ENCODE measurements at regions not wholly inside any gene's neighbourhood (a gene's known extent, or its start where the extent isn't known, plus 50 kb on each side); places are given as distances from the start of the nearest gene placed in this dataset.
A peak's percentile ranks its signal among the peaks of the same experiment; 100 is the strongest.

DNA sequence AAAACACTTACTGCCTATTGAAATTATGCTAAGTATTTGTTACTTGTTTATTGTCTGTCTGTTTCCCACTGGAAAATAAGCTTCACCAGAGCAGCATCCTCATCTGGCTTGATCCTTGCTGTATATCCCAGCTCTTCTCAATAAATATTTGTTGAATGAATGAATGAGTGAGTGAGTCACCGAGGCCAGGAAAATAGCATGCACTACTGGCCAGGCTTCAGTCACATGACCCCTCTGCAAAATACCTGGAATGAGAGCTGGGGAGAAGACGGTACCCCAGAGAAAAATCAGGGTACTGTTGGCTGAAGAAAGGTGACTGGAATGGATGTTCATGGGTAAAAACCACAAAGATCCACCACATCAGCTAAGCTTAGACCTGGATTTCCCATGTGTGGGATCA is 331.9 kb downstream of the SHQ1 start:
- Histone ChIP-seq H3K4me3 (replicated peaks in 1 of 3; ENCODE audit: low read depth in 2 of 3, low read length in 3 of 3) (no peak overlapping the region), H3K4me2 (replicated peaks; ENCODE audit: extremely low read depth, low read length, poor library complexity, severe bottlenecking) (no peak overlapping the region), H3K4me1 (ENCODE audit: control insufficient read depth in 1 of 2, insufficient read depth in 2 of 2, low read length in 2 of 2) (peaks cover 13 to 14% of the 10 kb centered on the region in 2 donors), H2AFZ (ENCODE audit: insufficient read depth, low read depth, low read length, poor library complexity, severe bottlenecking) (no peak overlapping the region), H3K27me3 (ENCODE audit: control insufficient read depth in 2 of 2, insufficient read depth in 2 of 2, low read length in 2 of 2) (no peaks in the 10 kb centered on the region), H3K79me2 (ENCODE audit: insufficient read depth, low read length) (no peaks in the 10 kb centered on the region), H3K36me3 (replicated peaks in 1 of 2; ENCODE audit: control insufficient read depth in 1 of 2, insufficient read depth in 2 of 2, low read length in 2 of 2) (no peaks in the 10 kb centered on the region), H3K9ac (ENCODE audit: insufficient read depth, low read length, poor library complexity, severe bottlenecking) (no peak overlapping the region), H4K20me1 (ENCODE audit: insufficient read depth, low read length) (no peaks in the 10 kb centered on the region), H3K27ac (ENCODE audit: low read depth in 1 of 2, low read length in 2 of 2) (no peak overlapping the region), H3K9me3 (replicated peaks in 1 of 2; ENCODE audit: control insufficient read depth in 1 of 2, insufficient read depth in 1 of 2, low read length in 2 of 2) (no peaks in the 10 kb centered on the region)
- TF ChIP-seq, protein P1, sequence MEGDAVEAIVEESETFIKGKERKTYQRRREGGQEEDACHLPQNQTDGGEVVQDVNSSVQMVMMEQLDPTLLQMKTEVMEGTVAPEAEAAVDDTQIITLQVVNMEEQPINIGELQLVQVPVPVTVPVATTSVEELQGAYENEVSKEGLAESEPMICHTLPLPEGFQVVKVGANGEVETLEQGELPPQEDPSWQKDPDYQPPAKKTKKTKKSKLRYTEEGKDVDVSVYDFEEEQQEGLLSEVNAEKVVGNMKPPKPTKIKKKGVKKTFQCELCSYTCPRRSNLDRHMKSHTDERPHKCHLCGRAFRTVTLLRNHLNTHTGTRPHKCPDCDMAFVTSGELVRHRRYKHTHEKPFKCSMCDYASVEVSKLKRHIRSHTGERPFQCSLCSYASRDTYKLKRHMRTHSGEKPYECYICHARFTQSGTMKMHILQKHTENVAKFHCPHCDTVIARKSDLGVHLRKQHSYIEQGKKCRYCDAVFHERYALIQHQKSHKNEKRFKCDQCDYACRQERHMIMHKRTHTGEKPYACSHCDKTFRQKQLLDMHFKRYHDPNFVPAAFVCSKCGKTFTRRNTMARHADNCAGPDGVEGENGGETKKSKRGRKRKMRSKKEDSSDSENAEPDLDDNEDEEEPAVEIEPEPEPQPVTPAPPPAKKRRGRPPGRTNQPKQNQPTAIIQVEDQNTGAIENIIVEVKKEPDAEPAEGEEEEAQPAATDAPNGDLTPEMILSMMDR (IDR thresholded peaks at IDR 0.05) = no peak
- Mint-ChIP-seq H3K9me3 (no peaks in the 10 kb centered on the region), H3K4me3 (no peak overlapping the region), H3K27me3 (ENCODE audit: low read depth in 3 of 3) (no peaks in the 10 kb centered on the region), H3K36me3 (no peaks in the 10 kb centered on the region), H3K27ac (no peak overlapping the region), H3K4me1 (peaks cover 20% of the 10 kb centered on the region)
- DNase-seq = no peak
- no CpG with 5 or more reads among the region's 2 CpGs for WGBS (ENCODE audit: insufficient coverage)
- intact Hi-C loops (cut with micrococcal nuclease) = no loop called here

DNA sequence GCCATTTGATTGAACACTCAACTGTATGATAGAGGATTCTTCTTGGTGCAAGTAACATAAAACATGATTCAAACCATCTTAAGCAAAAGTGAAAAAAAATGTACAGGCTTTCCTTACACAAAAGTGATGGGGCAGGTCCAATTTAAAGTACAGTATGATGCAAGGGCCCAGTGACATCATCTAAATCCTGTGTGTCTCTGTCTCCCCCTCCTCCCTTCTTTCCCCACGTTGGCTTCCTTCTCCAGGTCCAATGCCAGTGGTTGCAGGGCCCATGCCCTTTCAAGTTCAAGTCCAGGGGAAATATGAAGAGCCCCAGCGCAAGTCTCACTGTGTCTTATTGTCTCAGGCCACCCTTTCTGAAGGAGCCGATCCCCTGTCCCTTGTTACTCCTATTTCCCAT is 332.3 kb downstream of the SHQ1 start:
- Histone ChIP-seq H3K79me2 (ENCODE audit: insufficient read depth, low read length) (no peaks in the 10 kb centered on the region), H3K27me3 (ENCODE audit: control insufficient read depth in 2 of 2, insufficient read depth in 2 of 2, low read length in 2 of 2) (no peaks in the 10 kb centered on the region), H3K36me3 (replicated peaks in 1 of 2; ENCODE audit: control insufficient read depth in 1 of 2, insufficient read depth in 2 of 2, low read length in 2 of 2) (no peaks in the 10 kb centered on the region), H3K4me3 (replicated peaks in 1 of 3; ENCODE audit: low read depth in 2 of 3, low read length in 3 of 3) (no peak overlapping the region), H3K27ac (ENCODE audit: low read depth in 1 of 2, low read length in 2 of 2) (no peak overlapping the region), H3K4me1 (ENCODE audit: control insufficient read depth in 1 of 2, insufficient read depth in 2 of 2, low read length in 2 of 2) (peaks cover 13% of the 10 kb centered on the region in 2 donors), H2AFZ (ENCODE audit: insufficient read depth, low read depth, low read length, poor library complexity, severe bottlenecking) (no peak overlapping the region), H3K9me3 (replicated peaks in 1 of 2; ENCODE audit: control insufficient read depth in 1 of 2, insufficient read depth in 1 of 2, low read length in 2 of 2) (no peaks in the 10 kb centered on the region), H3K4me2 (replicated peaks; ENCODE audit: extremely low read depth, low read length, poor library complexity, severe bottlenecking) (no peak overlapping the region), H3K9ac (ENCODE audit: insufficient read depth, low read length, poor library complexity, severe bottlenecking) (no peak overlapping the region), H4K20me1 (ENCODE audit: insufficient read depth, low read length) (no peaks in the 10 kb centered on the region)
- 51% methylated on average over 2 of the region's 3 CpGs for WGBS (ENCODE audit: insufficient coverage)
- no peaks in the 10 kb centered on the region for H3K9me3 Mint-ChIP-seq
- peak; percentile 25 to 73 (median 30) for DNase-seq
- TF ChIP-seq, protein P1 (IDR thresholded peaks at IDR 0.05) = no peak
- no peak overlapping the region for H3K4me3 Mint-ChIP-seq
- intact Hi-C loops (cut with micrococcal nuclease) = no loop called here
- no peak overlapping the region for H3K27ac Mint-ChIP-seq
- no peaks in the 10 kb centered on the region for H3K27me3 Mint-ChIP-seq (ENCODE audit: low read depth in 3 of 3)
- no peaks in the 10 kb centered on the region for H3K36me3 Mint-ChIP-seq
- peaks cover 19% of the 10 kb centered on the region for H3K4me1 Mint-ChIP-seq
